K562 (cell line): ENCODE measurements at regions not wholly inside any gene's neighbourhood (a gene's known extent, or its start where the extent isn't known, plus 50 kb on each side); places are given as distances from the start of the nearest gene placed in this dataset.

Source experiments
- ETV6 ChIP-seq, 3 experiments: fragments of 150-350 bp in 1 of 3; sonication (generic) in 1 of 3; formaldehyde crosslinking in 1 of 3; IDR thresholded peaks; 2 replicates each; pipeline versions ENCODE4 v1.6.1 to v1.8.0; 2014 to 2022; ENCODE audit warnings: borderline replicate concordance in 2 of 3, low read depth in 2 of 3, antibody characterized with exemption in 1 of 3, low read length in 1 of 3, mild to moderate bottlenecking in 1 of 3, missing genetic modification reagents in 1 of 3
- KAT7 ChIP-seq: sonication (generic); formaldehyde crosslinking; IDR thresholded peaks from 2 replicates; pipeline ENCODE4 v1.8.0; 2022; ENCODE audit warnings: missing genetic modification reagents, mild to moderate bottlenecking, borderline replicate concordance
- PML ChIP-seq: IDR thresholded peaks from 2 replicates; pipeline ENCODE4 v1.6.1; 2012; ENCODE audit warnings: low read length, inconsistent platforms
- SREBF1 ChIP-seq: fragments of 150-350 bp; IDR thresholded peaks from 2 replicates; pipeline ENCODE4 v1.6.1; 2014; ENCODE audit warnings: antibody characterized with exemption, low read depth, low read length, borderline replicate concordance
- YY1 ChIP-seq, 3 experiments: IDR thresholded peaks; 2 replicates each; pipeline ENCODE4 v1.6.1; 2011; ENCODE audit warnings: low read length in 2 of 3, mild to moderate bottlenecking in 2 of 3, moderate library complexity in 2 of 3, borderline replicate concordance in 1 of 3, control low read depth in 1 of 3, low read depth in 1 of 3; ENCODE audit not compliant: insufficient read depth in 3 of 3, insufficient replicate concordance in 2 of 3, control insufficient read depth in 1 of 3, insufficient read length in 1 of 3; ENCODE audit errors: extremely low read depth in 1 of 3
- ZNF197 ChIP-seq: fragments of 200-800 bp; sonication (Bioruptor generic); IDR thresholded peaks from 2 replicates; pipeline ENCODE4 v1.6.1; 2016; ENCODE audit warnings: low read depth, missing genetic modification characterization, missing compliant biosample characterization
- ZNF592 ChIP-seq: fragments of 450-650 bp; IDR thresholded peaks from 2 replicates; pipeline ENCODE4 v1.6.1; 2017; ENCODE audit warnings: antibody characterized with exemption, mild to moderate bottlenecking
- TF ChIP-seq, protein P1 (sequence below): fragments of 250-450 bp; sonication (Bioruptor Pico); IDR thresholded peaks from 2 replicates; pipeline ENCODE4 v1.9.0; 2021; ENCODE audit warnings: mild to moderate bottlenecking

DNA sequence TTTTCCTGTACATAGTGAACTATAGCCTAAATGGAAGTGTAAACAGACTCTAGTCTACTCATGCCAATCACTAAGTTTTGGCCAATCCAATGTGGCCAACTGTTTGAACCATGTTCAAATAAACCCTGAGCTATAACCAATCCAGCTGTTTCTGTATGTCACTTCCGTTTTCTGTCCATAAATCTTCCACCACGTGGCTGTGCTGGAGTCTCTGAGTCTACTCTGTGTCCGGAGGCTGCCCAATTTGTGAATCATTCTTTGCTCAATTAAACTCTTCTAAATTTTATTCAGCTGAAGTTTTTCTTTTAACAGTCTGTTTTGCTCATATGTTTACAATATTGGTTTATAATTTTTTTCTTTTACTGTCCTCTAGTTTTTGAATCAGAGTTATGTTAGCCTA, 112.3 kb upstream of the BANK1 start (continued):
- no peak for TF ChIP-seq YY1 (IDR thresholded peaks at IDR 0.05; ENCODE audit: borderline replicate concordance in 1 of 3, control insufficient read depth in 1 of 3, extremely low read depth in 1 of 3, insufficient read depth in 3 of 3, insufficient read length in 1 of 3, insufficient replicate concordance in 2 of 3, low read depth in 1 of 3, low read length in 2 of 3)
- TF ChIP-seq, protein P1, sequence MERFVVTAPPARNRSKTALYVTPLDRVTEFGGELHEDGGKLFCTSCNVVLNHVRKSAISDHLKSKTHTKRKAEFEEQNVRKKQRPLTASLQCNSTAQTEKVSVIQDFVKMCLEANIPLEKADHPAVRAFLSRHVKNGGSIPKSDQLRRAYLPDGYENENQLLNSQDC (CRISPR knock-in tag) = no peak
- no peak for TF ChIP-seq ZNF197 (CRISPR knock-in tag)
- TF ChIP-seq PML = no peak
- TF ChIP-seq ETV6 (IDR thresholded peaks at IDR 0.05; ENCODE audit: borderline replicate concordance in 1 of 2, low read depth in 2 of 2, low read length in 1 of 2) = no peak
- TF ChIP-seq ETV6 (CRISPR knock-in tag; IDR thresholded peaks at IDR 0.05; ENCODE audit: borderline replicate concordance) = no peak
- TF ChIP-seq ZNF592 = no peak
- TF ChIP-seq SREBF1 = no peak
- no peak for TF ChIP-seq KAT7
